ENCODE measurements at regions not wholly inside any gene's neighbourhood (a gene's known extent, or its start where the extent isn't known, plus 50 kb on each side); places are given as distances from the start of the nearest gene placed in this dataset.

DNA sequence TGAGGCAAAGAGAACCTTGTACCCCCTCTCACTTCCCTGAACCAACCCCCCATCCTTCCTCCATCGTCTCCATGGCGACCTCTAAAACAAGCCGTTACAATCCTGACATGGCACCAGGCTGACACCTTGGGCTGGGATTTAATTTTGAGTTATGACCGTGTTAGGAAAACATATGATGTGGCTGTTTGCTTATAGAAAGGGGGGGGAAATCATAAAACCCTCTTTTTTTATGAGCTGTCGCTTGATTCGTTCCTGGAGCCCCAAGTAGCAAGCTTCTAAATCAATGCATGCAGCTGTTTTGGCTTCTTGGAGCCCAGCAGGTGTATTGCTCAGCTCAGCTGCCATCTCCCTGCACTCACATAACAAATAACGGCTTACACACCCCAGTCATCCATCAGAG lies 301.2 kb upstream of the SPAG17 start:
- no peak for TF ChIP-seq POLR2AphosphoS5 (IDR thresholded peaks at IDR 0.05)
- TF ChIP-seq EP300 (IDR thresholded peaks at IDR 0.05): no peak
- no peak for TF ChIP-seq POLR2A (IDR thresholded peaks at IDR 0.05)
- TF ChIP-seq, protein P1, sequence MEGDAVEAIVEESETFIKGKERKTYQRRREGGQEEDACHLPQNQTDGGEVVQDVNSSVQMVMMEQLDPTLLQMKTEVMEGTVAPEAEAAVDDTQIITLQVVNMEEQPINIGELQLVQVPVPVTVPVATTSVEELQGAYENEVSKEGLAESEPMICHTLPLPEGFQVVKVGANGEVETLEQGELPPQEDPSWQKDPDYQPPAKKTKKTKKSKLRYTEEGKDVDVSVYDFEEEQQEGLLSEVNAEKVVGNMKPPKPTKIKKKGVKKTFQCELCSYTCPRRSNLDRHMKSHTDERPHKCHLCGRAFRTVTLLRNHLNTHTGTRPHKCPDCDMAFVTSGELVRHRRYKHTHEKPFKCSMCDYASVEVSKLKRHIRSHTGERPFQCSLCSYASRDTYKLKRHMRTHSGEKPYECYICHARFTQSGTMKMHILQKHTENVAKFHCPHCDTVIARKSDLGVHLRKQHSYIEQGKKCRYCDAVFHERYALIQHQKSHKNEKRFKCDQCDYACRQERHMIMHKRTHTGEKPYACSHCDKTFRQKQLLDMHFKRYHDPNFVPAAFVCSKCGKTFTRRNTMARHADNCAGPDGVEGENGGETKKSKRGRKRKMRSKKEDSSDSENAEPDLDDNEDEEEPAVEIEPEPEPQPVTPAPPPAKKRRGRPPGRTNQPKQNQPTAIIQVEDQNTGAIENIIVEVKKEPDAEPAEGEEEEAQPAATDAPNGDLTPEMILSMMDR (IDR thresholded peaks at IDR 0.05): no peak
- Histone ChIP-seq H3K27ac (no peak overlapping the region), H3K27me3 (no peaks in the 10 kb centered on the region), H3K4me1 (no peaks in the 10 kb centered on the region), H3K9me3 (no peaks in the 10 kb centered on the region), H3K4me3 (no peak overlapping the region), H3K36me3 (no peaks in the 10 kb centered on the region)
- DNase-seq: no peak
- intact Hi-C loops (cut with DNase I): no loop called here
- 11 to 55% methylated on average over 7 of the region's 7 CpGs for WGBS, 2 donors

- Histone ChIP-seq H3K36me3 (no peaks in the 10 kb centered on the region), H3K4me1 (no peaks in the 10 kb centered on the region), H3K27me3 (no peaks in the 10 kb centered on the region), H3K4me3 (no peak overlapping the region), H3K9me3 (no peaks in the 10 kb centered on the region), H3K27ac (no peak overlapping the region)
- TF ChIP-seq, protein P1 (IDR thresholded peaks at IDR 0.05): no peak
- intact Hi-C loops (cut with DNase I): no loop called here
- DNase-seq: no peak
- WGBS, 2 donors: 10 to 51% methylated on average over 1 of the region's 1 CpG
These were observed 300.7 kb upstream of the SPAG17 start for GRCh38 chr1:118485757-118486156.

GRCh38 chr1:118484893-118485292 lies 299.9 kb upstream of the SPAG17 start:
- TF ChIP-seq POLR2A (IDR thresholded peaks at IDR 0.05): no peak
- no peak for TF ChIP-seq POLR2AphosphoS5 (IDR thresholded peaks at IDR 0.05)
- TF ChIP-seq, protein P1 (IDR thresholded peaks at IDR 0.05): no peak
- TF ChIP-seq EP300 (IDR thresholded peaks at IDR 0.05): no peak
- 6 to 26% methylated on average over 1 of the region's 1 CpG for WGBS, 2 donors

DNA sequence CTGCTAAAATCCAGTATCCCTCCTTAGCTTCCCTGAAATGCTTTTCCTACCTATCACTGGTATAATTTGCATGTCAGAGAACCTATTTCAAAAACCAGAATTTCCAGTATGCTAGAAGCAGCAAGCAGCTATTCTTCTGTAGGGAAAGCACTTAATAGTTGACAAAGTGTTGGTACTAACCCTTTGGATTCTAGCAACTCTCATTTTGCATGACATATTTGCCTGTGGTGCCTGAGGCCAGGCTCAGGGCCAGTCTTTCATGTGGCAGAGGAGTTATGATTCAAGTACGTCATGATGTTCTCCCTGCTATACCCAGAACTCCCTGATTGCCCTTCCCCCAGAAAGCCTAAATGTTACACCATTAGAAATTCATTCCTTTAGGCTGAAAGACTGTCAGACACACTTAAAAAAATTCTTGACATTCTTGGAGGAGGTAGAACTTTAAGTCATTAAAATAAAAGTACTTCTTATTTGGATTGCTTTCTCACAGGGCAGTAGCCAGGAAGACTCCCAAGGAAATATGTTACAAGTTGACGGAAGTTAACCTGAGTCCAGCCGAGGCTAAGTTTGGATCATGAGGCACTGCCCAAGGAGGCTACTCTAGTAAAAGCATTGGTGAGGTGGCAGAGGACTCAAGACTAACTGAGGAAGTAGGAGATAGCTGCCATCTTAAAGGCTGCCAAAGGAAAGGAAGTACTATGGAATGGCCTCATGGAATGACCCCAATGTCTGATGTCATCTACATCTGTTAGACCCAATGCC lies 298.4 kb upstream of the SPAG17 start:
- H3K4me1 ChIP-seq: no peaks in the 10 kb centered on the region
- 79 to 80% methylated on average over 3 of the region's 3 CpGs for WGBS, 2 donors
- H3K4me3 ChIP-seq: no peak overlapping the region
- intact Hi-C loops (cut with DNase I): no loop called here
- H3K36me3 ChIP-seq: no peaks in the 10 kb centered on the region
- TF ChIP-seq, protein P1 (IDR thresholded peaks at IDR 0.05): no peak
- TF ChIP-seq POLR2AphosphoS5 (IDR thresholded peaks at IDR 0.05) (no peak), POLR2A (IDR thresholded peaks at IDR 0.05) (no peak), EP300 (IDR thresholded peaks at IDR 0.05) (no peak)
- H3K27ac ChIP-seq: no peak overlapping the region
- no peak for DNase-seq
- H3K9me3 ChIP-seq: no peaks in the 10 kb centered on the region
- H3K27me3 ChIP-seq: no peaks in the 10 kb centered on the region

More at GRCh38 chr1:118484893-118485292, 299.9 kb upstream of the SPAG17 start:
- Histone ChIP-seq H3K4me1 (no peaks in the 10 kb centered on the region), H3K27me3 (no peaks in the 10 kb centered on the region), H3K9me3 (no peaks in the 10 kb centered on the region), H3K27ac (no peak overlapping the region), H3K4me3 (no peak overlapping the region), H3K36me3 (no peaks in the 10 kb centered on the region)
- intact Hi-C loops (cut with DNase I): no loop called here
- DNase-seq: no peak

- no peak overlapping the region for H3K4me3 ChIP-seq
- no peak for TF ChIP-seq EP300 (IDR thresholded peaks at IDR 0.05)
- no peak for TF ChIP-seq POLR2AphosphoS5 (IDR thresholded peaks at IDR 0.05)
- TF ChIP-seq, protein P1 (IDR thresholded peaks at IDR 0.05): no peak
- no peak for TF ChIP-seq POLR2A (IDR thresholded peaks at IDR 0.05)
- H3K9me3 ChIP-seq: no peaks in the 10 kb centered on the region
- H3K27ac ChIP-seq: no peak overlapping the region
- 15 to 56% methylated on average over 2 of the region's 2 CpGs for WGBS, 2 donors
- no peaks in the 10 kb centered on the region for H3K36me3 ChIP-seq
- no peaks in the 10 kb centered on the region for H3K27me3 ChIP-seq
- no peak for DNase-seq
- no peaks in the 10 kb centered on the region for H3K4me1 ChIP-seq
- intact Hi-C loops (cut with DNase I): no loop called here
These were observed 296.1 kb upstream of the SPAG17 start for GRCh38 chr1:118481126-118481525.

Data from sigmoid colon (tissue), 6 donors.